K562 (cell line): ENCODE measurements at regions not wholly inside any gene's neighbourhood (a gene's known extent, or its start where the extent isn't known, plus 50 kb on each side); places are given as distances from the start of the nearest gene placed in this dataset.

Source experiments
- EHMT2 ChIP-seq: fragments of 450-650 bp; IDR thresholded peaks from 2 replicates; pipeline ENCODE4 v1.6.1; 2018; ENCODE audit warnings: antibody characterized with exemption
- NFATC3 ChIP-seq: fragments of 450-650 bp; IDR thresholded peaks from 2 replicates; pipeline ENCODE4 v1.6.1; 2017; ENCODE audit warnings: mild to moderate bottlenecking
- SREBF1 ChIP-seq: fragments of 150-350 bp; IDR thresholded peaks from 2 replicates; pipeline ENCODE4 v1.6.1; 2014; ENCODE audit warnings: antibody characterized with exemption, low read depth, low read length, borderline replicate concordance
- SRSF1 ChIP-seq: fragments of 200-400 bp; formaldehyde crosslinking; IDR thresholded peaks from 2 replicates; pipeline ENCODE4 v1.6.1; 2017; ENCODE audit warnings: mild to moderate bottlenecking, low read depth, low read length, moderate library complexity
- ZNF589 ChIP-seq: fragments of 200-800 bp; sonication (Bioruptor generic); IDR thresholded peaks from 2 replicates; pipeline ENCODE4 v1.6.1; 2016; ENCODE audit warnings: low read depth, missing genetic modification characterization, missing compliant biosample characterization
- TF ChIP-seq, protein P1 (sequence below), 3 experiments: IDR thresholded peaks in 2 of 3; conservative IDR thresholded peaks in 1 of 3; 2 replicates each; pipeline ENCODE4 v1.5.1; 2011 to 2012; ENCODE audit warnings: low read length in 3 of 3, mild to moderate bottlenecking in 3 of 3, control low read depth in 2 of 3, improper control_type of control experiment in 1 of 3, inconsistent platforms in 1 of 3, low read depth in 1 of 3, mixed read lengths in 1 of 3, moderate library complexity in 1 of 3; ENCODE audit not compliant: insufficient read depth in 2 of 3
- TF ChIP-seq, protein P2 (sequence below): sonication (generic); formaldehyde crosslinking; IDR thresholded peaks from 2 replicates; pipeline ENCODE4 v1.8.0; 2022; ENCODE audit warnings: missing genetic modification reagents, mild to moderate bottlenecking, borderline replicate concordance
- TF ChIP-seq, protein P3 (sequence below): IDR thresholded peaks from 3 replicates; pipeline ENCODE4 v1.6.1; 2011; ENCODE audit warnings: borderline replicate concordance, mild to moderate bottlenecking; ENCODE audit not compliant: insufficient read length, insufficient read depth

DNA sequence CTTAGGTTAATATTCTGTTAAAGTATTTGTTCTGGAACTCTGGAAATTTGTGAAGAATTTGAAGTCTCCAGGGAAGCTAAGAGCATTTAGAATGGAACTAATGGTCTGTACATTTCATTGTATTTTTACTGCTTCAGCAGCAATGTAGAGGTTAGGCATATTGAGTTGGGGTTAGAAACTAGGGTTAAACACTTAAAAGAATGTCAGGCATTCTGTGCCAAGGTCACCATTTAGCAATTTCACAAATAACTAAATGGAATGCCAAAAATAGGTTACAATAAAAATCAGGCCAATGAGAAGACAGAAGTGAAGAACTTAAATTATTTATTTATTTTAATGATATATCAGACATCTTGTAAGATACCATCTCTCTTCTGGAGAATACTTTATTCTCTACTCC lies 210.8 kb downstream of the C12orf50 start:
- TF ChIP-seq EHMT2 (no peak), SRSF1 (no peak), SREBF1 (no peak), ZNF589 (CRISPR knock-in tag) (no peak), NFATC3 (no peak)
- TF ChIP-seq, protein P1, sequence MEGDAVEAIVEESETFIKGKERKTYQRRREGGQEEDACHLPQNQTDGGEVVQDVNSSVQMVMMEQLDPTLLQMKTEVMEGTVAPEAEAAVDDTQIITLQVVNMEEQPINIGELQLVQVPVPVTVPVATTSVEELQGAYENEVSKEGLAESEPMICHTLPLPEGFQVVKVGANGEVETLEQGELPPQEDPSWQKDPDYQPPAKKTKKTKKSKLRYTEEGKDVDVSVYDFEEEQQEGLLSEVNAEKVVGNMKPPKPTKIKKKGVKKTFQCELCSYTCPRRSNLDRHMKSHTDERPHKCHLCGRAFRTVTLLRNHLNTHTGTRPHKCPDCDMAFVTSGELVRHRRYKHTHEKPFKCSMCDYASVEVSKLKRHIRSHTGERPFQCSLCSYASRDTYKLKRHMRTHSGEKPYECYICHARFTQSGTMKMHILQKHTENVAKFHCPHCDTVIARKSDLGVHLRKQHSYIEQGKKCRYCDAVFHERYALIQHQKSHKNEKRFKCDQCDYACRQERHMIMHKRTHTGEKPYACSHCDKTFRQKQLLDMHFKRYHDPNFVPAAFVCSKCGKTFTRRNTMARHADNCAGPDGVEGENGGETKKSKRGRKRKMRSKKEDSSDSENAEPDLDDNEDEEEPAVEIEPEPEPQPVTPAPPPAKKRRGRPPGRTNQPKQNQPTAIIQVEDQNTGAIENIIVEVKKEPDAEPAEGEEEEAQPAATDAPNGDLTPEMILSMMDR (IDR thresholded peaks at IDR 0.05 in 2 of 3, conservative IDR thresholded peaks at IDR 0.05 in 1 of 3; ENCODE audit: insufficient read depth in 2 of 3, low read depth in 1 of 3, low read length in 3 of 3): no peak
- TF ChIP-seq, protein P2, sequence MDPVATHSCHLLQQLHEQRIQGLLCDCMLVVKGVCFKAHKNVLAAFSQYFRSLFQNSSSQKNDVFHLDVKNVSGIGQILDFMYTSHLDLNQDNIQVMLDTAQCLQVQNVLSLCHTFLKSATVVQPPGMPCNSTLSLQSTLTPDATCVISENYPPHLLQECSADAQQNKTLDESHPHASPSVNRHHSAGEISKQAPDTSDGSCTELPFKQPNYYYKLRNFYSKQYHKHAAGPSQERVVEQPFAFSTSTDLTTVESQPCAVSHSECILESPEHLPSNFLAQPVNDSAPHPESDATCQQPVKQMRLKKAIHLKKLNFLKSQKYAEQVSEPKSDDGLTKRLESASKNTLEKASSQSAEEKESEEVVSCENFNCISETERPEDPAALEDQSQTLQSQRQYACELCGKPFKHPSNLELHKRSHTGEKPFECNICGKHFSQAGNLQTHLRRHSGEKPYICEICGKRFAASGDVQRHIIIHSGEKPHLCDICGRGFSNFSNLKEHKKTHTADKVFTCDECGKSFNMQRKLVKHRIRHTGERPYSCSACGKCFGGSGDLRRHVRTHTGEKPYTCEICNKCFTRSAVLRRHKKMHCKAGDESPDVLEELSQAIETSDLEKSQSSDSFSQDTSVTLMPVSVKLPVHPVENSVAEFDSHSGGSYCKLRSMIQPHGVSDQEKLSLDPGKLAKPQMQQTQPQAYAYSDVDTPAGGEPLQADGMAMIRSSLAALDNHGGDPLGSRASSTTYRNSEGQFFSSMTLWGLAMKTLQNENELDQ (CRISPR knock-in tag): no peak
- TF ChIP-seq, protein P3, sequence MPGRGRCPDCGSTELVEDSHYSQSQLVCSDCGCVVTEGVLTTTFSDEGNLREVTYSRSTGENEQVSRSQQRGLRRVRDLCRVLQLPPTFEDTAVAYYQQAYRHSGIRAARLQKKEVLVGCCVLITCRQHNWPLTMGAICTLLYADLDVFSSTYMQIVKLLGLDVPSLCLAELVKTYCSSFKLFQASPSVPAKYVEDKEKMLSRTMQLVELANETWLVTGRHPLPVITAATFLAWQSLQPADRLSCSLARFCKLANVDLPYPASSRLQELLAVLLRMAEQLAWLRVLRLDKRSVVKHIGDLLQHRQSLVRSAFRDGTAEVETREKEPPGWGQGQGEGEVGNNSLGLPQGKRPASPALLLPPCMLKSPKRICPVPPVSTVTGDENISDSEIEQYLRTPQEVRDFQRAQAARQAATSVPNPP: no peak
